NK-92 treated with Interleukin-12 subunit alpha and Interleukin-12 subunit beta, amount 100 ng/mL, for 24 hours (cell line): ENCODE measurements at regions not wholly inside any gene's neighbourhood (a gene's known extent, or its start where the extent isn't known, plus 50 kb on each side); places are given as distances from the start of the nearest gene placed in this dataset.
A peak's percentile ranks its signal among the peaks of the same experiment; 100 is the strongest.

Source experiments
- DNase-seq: peaks from one replicate; lab custom pipeline; 2025; lab: John Stamatoyannopoulos, UW

GRCh38 chr2:8256905-8257304 is 425.0 kb upstream of the ID2 start:
- no peak for DNase-seq

- no peak for DNase-seq
Observed at GRCh38 chr2:8257502-8257901, 424.4 kb upstream of the ID2 start.

- no peak for DNase-seq
Observed at GRCh38 chr2:8258406-8258805, 423.4 kb upstream of the ID2 start.

GRCh38 chr2:8259106-8259840 is 422.6 kb upstream of the ID2 start:
- DNase-seq = no peak

GRCh38 chr2:8259841-8260178 is 422.0 kb upstream of the ID2 start:
- DNase-seq = no peak

GRCh38 chr2:8260213-8260612 is 421.6 kb upstream of the ID2 start:
- DNase-seq = no peak

- DNase-seq = no peak
Observed at GRCh38 chr2:8263901-8264300, 418.0 kb upstream of the ID2 start.

GRCh38 chr2:8264981-8265380 is 416.9 kb upstream of the ID2 start:
- DNase-seq = no peak

GRCh38 chr2:8265476-8266226 is 416.2 kb upstream of the ID2 start:
- no peak for DNase-seq

- no peak for DNase-seq
Observed at GRCh38 chr2:8266563-8266962, 415.3 kb upstream of the ID2 start.

GRCh38 chr2:8267048-8267447 is 414.8 kb upstream of the ID2 start:
- DNase-seq = no peak

GRCh38 chr2:8267721-8268120 is 414.1 kb upstream of the ID2 start:
- no peak for DNase-seq

- no peak for DNase-seq
Observed at GRCh38 chr2:8268172-8268783, 413.6 kb upstream of the ID2 start.

GRCh38 chr2:8270699-8271098 is 411.2 kb upstream of the ID2 start:
- DNase-seq = no peak

GRCh38 chr2:8271461-8271860 is 410.4 kb upstream of the ID2 start:
- DNase-seq = no peak

GRCh38 chr2:8276026-8276425 is 405.8 kb upstream of the ID2 start:
- DNase-seq = no peak

- no peak for DNase-seq
Observed at GRCh38 chr2:8277921-8278571, 403.8 kb upstream of the ID2 start.

- no peak for DNase-seq
Observed at GRCh38 chr2:8278709-8279354, 403.0 kb upstream of the ID2 start.

GRCh38 chr2:8279506-8279905 is 402.4 kb upstream of the ID2 start:
- DNase-seq = no peak

GRCh38 chr2:8281234-8281633 is 400.6 kb upstream of the ID2 start:
- DNase-seq = no peak

- DNase-seq = peak; percentile 49
Observed at GRCh38 chr2:8281950-8282857, 399.7 kb upstream of the ID2 start.
